ENCODE measurements at regions not wholly inside any gene's neighbourhood (a gene's known extent, or its start where the extent isn't known, plus 50 kb on each side); places are given as distances from the start of the nearest gene placed in this dataset.

GRCh38 chr3:164155400-164155799 is 922.9 kb downstream of the SI start:
- TF ChIP-seq REST (IDR thresholded peaks at IDR 0.05; ENCODE audit: low read depth) (no peak), MAX (IDR thresholded peaks at IDR 0.05) (no peak), CEBPB (IDR thresholded peaks at IDR 0.05) (no peak), RAD21 (IDR thresholded peaks at IDR 0.05; ENCODE audit: low read depth) (no peak), YY1 (IDR thresholded peaks at IDR 0.05; ENCODE audit: low read depth) (no peak), EP300 (IDR thresholded peaks at IDR 0.05; ENCODE audit: borderline replicate concordance) (no peak), TCF12 (IDR thresholded peaks at IDR 0.05; ENCODE audit: low read depth) (no peak), CREB1 (IDR thresholded peaks at IDR 0.05; ENCODE audit: low read depth) (no peak)
- TF ChIP-seq, protein P1, sequence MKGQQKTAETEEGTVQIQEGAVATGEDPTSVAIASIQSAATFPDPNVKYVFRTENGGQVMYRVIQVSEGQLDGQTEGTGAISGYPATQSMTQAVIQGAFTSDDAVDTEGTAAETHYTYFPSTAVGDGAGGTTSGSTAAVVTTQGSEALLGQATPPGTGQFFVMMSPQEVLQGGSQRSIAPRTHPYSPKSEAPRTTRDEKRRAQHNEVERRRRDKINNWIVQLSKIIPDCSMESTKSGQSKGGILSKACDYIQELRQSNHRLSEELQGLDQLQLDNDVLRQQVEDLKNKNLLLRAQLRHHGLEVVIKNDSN (IDR thresholded peaks at IDR 0.05): no peak
